ENCODE measurements at regions not wholly inside any gene's neighbourhood (a gene's known extent, or its start where the extent isn't known, plus 50 kb on each side); places are given as distances from the start of the nearest gene placed in this dataset.

DNA sequence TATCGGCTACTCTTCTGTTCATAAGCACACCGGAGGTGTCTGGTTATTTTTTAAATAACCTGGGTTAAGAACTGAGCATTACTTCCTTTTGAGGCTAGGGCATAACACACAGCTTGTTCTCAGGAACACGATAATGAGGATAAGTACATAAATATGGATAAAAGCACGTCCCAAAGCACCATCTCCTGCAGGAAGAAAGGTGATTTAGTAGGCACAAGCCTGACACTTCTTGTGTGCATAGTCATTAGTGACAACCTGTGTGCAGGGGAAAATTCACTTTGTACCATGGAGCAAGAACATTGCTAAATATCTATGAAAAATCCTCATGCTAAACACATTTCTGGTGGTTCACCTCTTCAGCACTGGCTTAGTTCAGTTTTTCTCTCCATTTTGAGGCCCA, 166.5 kb downstream of the SNAPC1 start:
- no peak for DNase-seq (ENCODE audit: extremely low spot score, unreplicated experiment)
- Mint-ChIP-seq H3K27me3 (ENCODE audit: unreplicated experiment) (no peaks in the 10 kb centered on the region), H3K4me3 (ENCODE audit: unreplicated experiment) (no peak overlapping the region), H3K4me1 (ENCODE audit: unreplicated experiment) (peaks cover 27% of the 10 kb centered on the region), H3K27ac (ENCODE audit: unreplicated experiment) (no peak overlapping the region), H3K36me3 (ENCODE audit: unreplicated experiment) (no peaks in the 10 kb centered on the region), H3K9me3 (ENCODE audit: unreplicated experiment) (no peaks in the 10 kb centered on the region)
- TF ChIP-seq, protein P1, sequence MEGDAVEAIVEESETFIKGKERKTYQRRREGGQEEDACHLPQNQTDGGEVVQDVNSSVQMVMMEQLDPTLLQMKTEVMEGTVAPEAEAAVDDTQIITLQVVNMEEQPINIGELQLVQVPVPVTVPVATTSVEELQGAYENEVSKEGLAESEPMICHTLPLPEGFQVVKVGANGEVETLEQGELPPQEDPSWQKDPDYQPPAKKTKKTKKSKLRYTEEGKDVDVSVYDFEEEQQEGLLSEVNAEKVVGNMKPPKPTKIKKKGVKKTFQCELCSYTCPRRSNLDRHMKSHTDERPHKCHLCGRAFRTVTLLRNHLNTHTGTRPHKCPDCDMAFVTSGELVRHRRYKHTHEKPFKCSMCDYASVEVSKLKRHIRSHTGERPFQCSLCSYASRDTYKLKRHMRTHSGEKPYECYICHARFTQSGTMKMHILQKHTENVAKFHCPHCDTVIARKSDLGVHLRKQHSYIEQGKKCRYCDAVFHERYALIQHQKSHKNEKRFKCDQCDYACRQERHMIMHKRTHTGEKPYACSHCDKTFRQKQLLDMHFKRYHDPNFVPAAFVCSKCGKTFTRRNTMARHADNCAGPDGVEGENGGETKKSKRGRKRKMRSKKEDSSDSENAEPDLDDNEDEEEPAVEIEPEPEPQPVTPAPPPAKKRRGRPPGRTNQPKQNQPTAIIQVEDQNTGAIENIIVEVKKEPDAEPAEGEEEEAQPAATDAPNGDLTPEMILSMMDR (IDR thresholded peaks at IDR 0.05), result no peak

DNA sequence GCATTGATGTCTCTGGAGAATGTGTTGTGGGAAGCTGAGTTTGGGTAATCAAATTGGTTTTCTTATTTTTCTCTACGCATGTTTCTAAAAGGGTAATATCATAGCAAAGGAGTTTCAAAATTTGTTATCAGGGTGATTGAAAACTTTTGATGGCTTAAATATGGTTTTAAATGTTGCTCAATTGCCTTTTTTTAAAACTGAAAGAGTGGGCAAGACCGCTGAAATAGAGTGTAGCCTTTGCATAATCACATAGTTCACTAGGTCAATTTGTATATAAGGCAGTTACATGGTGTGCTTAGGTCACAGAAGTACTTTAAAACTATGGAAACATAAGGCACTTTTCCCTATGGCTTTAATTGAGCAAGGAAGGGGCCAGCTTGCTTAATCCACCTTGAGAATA, 167.4 kb downstream of the SNAPC1 start:
- TF ChIP-seq, protein P1 (IDR thresholded peaks at IDR 0.05), result no peak
- H3K4me1 Mint-ChIP-seq (ENCODE audit: unreplicated experiment), result peaks cover 34% of the 10 kb centered on the region
- H3K27me3 Mint-ChIP-seq (ENCODE audit: unreplicated experiment), result no peaks in the 10 kb centered on the region
- no peak overlapping the region for H3K4me3 Mint-ChIP-seq (ENCODE audit: unreplicated experiment)
- DNase-seq (ENCODE audit: extremely low spot score, unreplicated experiment), result no peak
- no peak overlapping the region for H3K27ac Mint-ChIP-seq (ENCODE audit: unreplicated experiment)
- H3K36me3 Mint-ChIP-seq (ENCODE audit: unreplicated experiment), result no peaks in the 10 kb centered on the region
- no peaks in the 10 kb centered on the region for H3K9me3 Mint-ChIP-seq (ENCODE audit: unreplicated experiment)

DNA sequence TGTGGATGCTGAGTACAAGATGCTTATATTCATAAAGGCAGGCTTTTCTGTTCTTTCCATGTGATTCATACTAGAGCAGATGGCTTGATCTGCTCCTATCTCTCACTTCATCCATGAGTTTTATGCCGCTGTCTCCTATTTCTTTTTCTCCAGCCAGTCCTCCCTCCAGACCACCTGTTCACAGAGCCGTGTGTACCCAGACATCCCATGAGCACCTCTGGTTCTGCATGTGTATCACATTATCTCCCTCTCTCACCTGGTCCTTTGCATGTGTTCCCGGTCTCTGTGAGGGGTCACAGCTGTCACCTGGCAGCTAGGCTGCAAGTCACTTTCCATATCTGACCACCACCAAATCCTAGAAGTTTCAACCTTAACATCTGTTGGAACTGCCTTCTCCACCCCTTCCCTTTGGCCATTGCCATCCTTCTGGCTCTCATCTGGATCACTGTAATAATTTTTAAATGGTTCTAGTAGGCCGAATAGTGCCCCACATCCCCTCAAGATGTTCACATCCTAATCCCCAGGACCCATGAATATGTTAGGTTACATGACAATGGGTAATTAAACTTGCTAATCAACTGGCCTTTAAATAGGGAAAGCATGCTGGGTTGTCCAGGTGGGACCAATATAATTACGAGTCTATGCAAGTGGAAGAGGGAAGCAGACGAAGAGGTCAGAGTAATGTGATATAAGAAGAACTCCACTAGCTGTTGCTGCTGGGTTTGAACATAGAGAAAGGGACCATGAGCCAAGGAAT, 168.1 kb downstream of the SNAPC1 start:
- Mint-ChIP-seq H3K4me1 (ENCODE audit: unreplicated experiment) (peaks cover 38% of the 10 kb centered on the region), H3K4me3 (ENCODE audit: unreplicated experiment) (no peak overlapping the region), H3K9me3 (ENCODE audit: unreplicated experiment) (no peaks in the 10 kb centered on the region), H3K27me3 (ENCODE audit: unreplicated experiment) (no peaks in the 10 kb centered on the region), H3K27ac (ENCODE audit: unreplicated experiment) (no peak overlapping the region), H3K36me3 (ENCODE audit: unreplicated experiment) (no peaks in the 10 kb centered on the region)
- TF ChIP-seq, protein P1 (IDR thresholded peaks at IDR 0.05), result no peak
- no peak for DNase-seq (ENCODE audit: extremely low spot score, unreplicated experiment)

DNA sequence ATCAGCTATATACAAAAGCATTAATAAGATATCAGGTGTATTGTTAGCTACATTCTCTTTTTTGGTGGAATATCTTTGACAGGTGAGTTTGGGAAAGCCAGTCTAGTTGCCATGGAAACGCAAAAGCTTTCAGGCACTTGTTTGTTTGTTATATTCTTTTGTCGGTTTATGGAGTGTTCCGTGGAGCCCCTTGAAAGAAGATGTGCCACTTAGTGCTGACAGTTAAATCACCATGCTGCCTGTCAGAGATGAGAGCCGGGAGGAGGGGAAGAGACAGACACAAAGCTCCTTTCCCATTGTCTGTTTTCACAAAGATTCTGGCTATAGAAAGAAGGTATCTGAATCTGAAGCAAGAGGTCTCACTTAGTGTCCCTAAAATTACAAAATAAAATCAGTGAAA, 170.8 kb downstream of the SNAPC1 start:
- H3K4me1 Mint-ChIP-seq (ENCODE audit: unreplicated experiment), result peaks cover 15% of the 10 kb centered on the region

DNA sequence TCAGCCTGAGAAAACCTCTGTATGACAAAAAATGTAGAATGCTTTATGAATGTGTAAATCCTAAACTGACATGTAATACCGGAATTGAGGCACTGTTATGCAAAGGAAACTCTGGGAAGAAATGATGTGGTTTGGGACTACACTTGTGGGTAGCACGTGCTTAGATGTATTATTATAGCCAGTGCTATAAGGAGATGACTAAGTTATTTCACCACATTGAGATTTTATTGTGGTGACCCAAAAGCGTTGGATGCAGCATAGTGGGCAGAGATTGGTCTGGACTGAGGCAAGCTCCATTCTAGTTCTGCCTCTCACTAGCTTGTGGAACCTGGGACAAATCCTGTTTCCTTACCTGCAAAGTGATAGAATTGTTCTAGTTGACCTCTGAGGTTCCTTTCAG, 172.2 kb downstream of the SNAPC1 start:
- Mint-ChIP-seq H3K36me3 (ENCODE audit: unreplicated experiment) (no peaks in the 10 kb centered on the region), H3K27ac (ENCODE audit: unreplicated experiment) (peak overlapping the region; percentile 12), H3K4me1 (ENCODE audit: unreplicated experiment) (peaks cover 14% of the 10 kb centered on the region)

More for the DNA sequence above, 170.8 kb downstream of the SNAPC1 start:
- Mint-ChIP-seq H3K9me3 (ENCODE audit: unreplicated experiment) (no peaks in the 10 kb centered on the region), H3K27ac (ENCODE audit: unreplicated experiment) (no peak overlapping the region), H3K27me3 (ENCODE audit: unreplicated experiment) (no peaks in the 10 kb centered on the region), H3K4me3 (ENCODE audit: unreplicated experiment) (no peak overlapping the region), H3K36me3 (ENCODE audit: unreplicated experiment) (no peaks in the 10 kb centered on the region)
- DNase-seq (ENCODE audit: extremely low spot score, unreplicated experiment), result no peak
- TF ChIP-seq, protein P1 (IDR thresholded peaks at IDR 0.05), result no peak

More for the DNA sequence above, 172.2 kb downstream of the SNAPC1 start:
- TF ChIP-seq, protein P1 (IDR thresholded peaks at IDR 0.05), result no peak
- DNase-seq (ENCODE audit: extremely low spot score, unreplicated experiment), result no peak
- Mint-ChIP-seq H3K27me3 (ENCODE audit: unreplicated experiment) (no peaks in the 10 kb centered on the region), H3K4me3 (ENCODE audit: unreplicated experiment) (no peak overlapping the region), H3K9me3 (ENCODE audit: unreplicated experiment) (no peaks in the 10 kb centered on the region)
